H4 (cell line): ENCODE measurements at regions not wholly inside any gene's neighbourhood (a gene's known extent, or its start where the extent isn't known, plus 50 kb on each side); places are given as distances from the start of the nearest gene placed in this dataset.
"Not testable (repeated sequence)": the region's sequence is repeated elsewhere in the genome, so short reads cannot be mapped to it uniquely, and the experiment has no call there.

Experiments
- DNase-seq: peaks from one replicate; pipeline ENCODE4 v3.0.0-alpha.2; 2015; ENCODE audit warnings: low spot score

DNA sequence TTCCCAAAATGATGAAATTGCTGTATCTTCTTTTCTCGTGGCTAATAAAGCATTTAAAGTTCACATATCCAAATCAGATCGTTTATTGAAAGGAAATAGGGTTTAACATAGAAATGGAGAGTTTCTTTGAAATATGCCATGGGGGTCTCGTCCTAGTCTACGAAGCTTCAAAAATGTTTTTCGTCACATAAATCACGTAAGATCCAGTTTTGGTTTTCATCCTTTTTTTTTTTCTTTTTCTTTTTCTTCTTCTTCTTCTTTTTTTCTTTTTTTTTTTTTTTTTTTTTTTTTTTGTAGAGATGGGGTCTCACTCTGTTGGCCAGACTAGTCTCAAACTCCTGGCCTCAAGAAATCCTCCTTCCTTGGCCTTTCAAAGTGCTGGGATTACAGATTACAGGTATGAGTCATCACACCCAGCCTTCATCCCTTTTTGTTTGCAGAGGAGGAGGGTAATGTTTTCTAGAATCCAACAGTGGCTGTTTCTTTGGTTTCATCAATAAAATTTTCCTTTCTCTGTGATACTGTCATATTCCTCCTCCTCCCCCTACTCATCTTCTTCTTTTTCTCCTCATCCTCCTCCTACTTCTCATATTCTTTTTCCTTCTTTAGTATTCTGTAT, 94.7 kb upstream of the LOC128125822 start:
- no peak for DNase-seq

GRCh38 chr6:63478734-63479133, 93.5 kb upstream of the LOC128125822 start:
- no peak for DNase-seq

GRCh38 chr6:63486196-63486595, 86.1 kb upstream of the LOC128125822 start:
- DNase-seq: no peak

DNA sequence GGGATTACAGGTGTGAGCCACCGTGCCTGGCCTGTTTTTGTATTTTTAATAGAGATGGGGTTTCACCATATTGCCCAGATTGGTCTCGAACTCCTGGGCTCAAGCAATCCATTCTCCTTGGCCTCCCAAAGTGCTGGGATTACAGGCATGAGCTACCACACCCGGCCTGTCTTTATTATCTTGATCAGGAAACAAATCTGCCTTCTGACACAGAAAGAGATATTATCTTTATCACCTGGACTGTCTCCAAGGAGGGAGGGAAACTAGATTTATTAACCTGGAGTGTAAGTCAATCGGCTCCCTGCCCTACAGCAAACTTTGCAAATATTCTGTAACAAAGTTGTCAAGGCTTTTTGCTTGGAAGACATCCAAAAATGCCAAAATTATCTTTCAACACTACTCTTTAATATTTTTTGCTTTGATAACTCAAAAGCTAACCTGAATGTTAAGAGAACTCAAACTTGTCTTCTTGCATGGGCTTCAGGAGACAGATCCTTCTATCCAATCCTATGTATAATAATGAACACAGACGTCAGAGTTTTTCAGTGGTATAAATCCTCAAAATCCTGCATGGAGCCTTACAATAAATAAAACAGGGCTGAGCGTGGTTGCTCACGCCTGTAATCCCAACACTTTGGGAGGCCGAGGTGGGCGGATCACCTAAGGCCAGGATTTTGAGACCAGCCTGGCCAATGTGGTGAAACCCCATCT, 85.0 kb upstream of the LOC128125822 start:
- DNase-seq: no peak

GRCh38 chr6:63491119-63491518, 81.2 kb upstream of the LOC128125822 start:
- DNase-seq: no peak

GRCh38 chr6:63492476-63492875, 79.8 kb upstream of the LOC128125822 start:
- no peak for DNase-seq

DNA sequence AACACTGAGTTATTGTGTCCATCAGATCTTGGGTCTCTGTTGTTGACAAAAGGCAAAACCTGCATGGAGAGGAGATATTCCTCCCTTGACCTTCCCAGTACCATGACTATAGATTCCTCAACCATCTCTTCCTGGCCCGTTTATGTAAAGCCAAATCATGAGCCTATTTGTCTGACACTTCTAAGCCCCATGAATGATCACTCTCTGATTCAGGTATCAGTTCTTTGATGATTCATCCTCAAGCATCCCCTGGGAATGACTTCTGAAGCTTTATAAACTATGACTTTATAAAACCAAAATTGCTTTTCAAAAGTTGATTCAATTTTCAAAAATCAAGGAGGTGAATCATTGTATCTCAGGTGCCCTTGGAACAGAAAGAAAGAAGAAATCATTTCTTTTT, 78.7 kb upstream of the LOC128125822 start:
- no peak for DNase-seq

DNA sequence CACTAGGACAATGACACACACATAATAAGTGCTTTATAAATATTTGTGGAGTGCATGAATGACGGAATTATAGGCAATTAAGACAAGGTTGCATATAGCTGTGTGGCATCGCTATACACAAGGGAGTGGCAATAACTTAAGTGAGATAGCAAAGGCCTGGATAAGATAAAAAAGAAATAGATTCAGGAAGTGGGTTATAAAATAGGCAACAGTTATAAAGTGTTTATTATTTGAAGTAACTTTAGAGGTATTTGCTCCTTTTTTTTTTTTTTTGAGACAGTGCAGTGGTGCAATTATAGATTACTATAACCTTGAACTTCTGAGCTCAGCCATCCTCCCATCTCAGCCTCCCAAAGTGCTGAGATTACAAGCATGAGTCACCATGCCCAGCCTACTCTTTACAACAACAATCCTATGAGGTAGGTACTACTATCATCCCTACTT, 75.9 kb upstream of the LOC128125822 start:
- no peak for DNase-seq

DNA sequence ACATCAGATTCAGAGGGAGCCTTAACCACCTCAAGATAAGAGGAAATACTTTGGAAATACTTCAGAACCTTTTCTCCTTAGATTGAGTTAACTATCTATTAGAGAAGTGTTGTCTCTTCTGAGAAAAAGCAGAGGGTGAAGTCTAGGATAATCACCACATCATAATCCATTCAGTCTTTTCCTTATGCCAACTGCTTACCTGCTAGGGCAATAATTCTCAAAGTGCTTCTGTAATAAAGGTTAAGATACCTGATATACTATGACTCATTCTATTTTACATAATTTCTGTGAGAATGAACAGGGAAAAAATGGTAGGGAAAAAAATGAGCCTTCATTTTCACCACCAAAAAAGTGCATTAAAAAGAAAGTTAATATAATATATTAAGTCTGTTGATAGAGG, 70.1 kb upstream of the LOC128125822 start:
- DNase-seq: no peak

- DNase-seq: no peak
Observed at GRCh38 chr6:63503199-63503598, 69.1 kb upstream of the LOC128125822 start.

- DNase-seq: no peak
Observed at GRCh38 chr6:63504777-63505384, 67.4 kb upstream of the LOC128125822 start.

DNA sequence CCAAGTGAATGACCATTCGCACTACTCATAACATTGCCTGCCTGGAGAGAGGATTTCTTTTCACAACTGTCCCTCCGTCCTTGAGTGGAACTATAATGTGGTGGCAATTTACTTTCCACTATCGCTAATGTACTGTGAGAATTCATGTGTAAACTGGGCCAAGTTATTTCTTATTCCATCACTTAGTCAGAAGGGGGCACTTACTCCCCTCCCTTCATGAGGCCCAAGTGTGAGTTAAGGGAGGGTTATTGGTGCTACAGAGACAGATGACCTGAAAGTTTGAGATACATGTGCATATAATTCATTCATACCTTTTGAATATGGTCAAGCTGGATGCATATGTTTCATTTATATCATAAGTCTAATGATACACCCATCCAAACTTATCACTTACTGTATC, 65.2 kb upstream of the LOC128125822 start:
- no peak for DNase-seq

DNA sequence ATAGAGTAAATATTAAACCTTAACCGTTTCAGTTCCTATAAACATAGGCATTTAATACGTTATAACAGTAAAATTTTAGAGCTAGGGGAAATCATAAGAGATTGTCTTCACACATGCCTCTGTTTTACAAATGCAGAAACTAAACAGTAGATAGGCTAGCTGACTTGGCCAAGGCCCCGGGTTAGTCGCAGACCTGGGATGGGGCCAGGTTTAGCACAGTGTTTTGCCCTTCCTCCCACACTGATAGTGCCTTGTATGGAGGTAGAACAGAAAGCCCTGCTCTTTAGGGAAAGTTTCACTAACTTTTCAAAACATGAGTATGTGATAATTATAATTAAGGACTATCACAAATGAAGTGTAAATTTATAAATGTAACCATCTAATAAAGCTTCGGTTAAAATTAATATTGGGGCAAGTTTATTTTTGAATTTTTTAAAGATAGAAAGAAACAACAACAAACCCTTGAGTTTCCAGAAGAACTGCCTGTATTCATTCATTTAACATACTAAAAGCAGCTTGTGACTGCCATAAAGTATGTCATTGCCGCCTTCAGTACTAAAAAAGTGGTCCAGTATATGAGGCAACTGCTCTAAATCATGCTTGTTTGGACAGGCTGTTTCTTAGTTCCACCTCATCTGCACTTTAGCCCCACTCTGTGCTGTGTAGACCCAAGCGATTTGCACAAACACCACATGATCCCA, 62.5 kb upstream of the LOC128125822 start:
- no peak for DNase-seq

- DNase-seq: no peak
Observed at GRCh38 chr6:63510353-63510686, 62.0 kb upstream of the LOC128125822 start.

- DNase-seq: no peak
Observed at GRCh38 chr6:63510849-63511248, 61.4 kb upstream of the LOC128125822 start.

- DNase-seq: no peak
Observed at GRCh38 chr6:63514488-63515173, 57.6 kb upstream of the LOC128125822 start.

- DNase-seq: not testable (repeated sequence)
Observed at GRCh38 chr6:63515227-63515626, 57.1 kb upstream of the LOC128125822 start.

GRCh38 chr6:63516186-63516944, 55.9 kb upstream of the LOC128125822 start:
- DNase-seq: no peak

GRCh38 chr6:63517221-63517620, 55.1 kb upstream of the LOC128125822 start:
- no peak for DNase-seq

DNA sequence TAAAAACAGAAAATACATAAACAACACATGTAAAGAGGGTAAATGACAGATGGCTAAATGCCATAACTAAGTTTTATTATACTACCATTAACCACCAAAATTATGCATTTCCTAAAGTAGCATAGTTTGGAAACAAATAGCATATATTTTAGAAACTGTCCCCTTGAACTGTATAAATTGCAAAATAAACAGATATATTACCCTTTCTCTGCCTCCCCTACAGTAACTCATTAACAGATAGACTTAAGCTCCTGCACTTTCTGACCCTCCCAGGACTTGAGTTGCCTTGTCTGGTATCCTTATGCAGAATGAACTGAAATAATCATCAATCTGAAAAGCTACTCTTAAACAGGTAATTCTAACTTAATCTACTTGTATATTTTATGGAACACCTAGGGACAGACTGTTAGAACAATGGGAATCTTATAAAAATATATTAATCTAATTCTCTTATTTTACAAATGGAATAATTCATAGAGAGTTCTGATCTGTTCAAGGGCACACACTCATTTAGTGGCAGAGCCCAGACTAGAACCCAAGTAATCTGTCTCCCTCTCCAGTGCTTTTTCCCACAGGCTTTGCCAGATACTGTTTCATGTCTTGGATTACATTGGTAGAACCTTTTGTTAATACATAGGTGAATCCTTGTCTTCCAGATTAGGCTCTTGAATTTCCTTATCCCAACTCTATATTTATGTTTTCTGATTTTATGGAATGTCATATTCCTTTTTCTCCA, 50.6 kb upstream of the LOC128125822 start:
- no peak for DNase-seq
